ENCODE measurements at regions not wholly inside any gene's neighbourhood (a gene's known extent, or its start where the extent isn't known, plus 50 kb on each side); places are given as distances from the start of the nearest gene placed in this dataset.

DNA sequence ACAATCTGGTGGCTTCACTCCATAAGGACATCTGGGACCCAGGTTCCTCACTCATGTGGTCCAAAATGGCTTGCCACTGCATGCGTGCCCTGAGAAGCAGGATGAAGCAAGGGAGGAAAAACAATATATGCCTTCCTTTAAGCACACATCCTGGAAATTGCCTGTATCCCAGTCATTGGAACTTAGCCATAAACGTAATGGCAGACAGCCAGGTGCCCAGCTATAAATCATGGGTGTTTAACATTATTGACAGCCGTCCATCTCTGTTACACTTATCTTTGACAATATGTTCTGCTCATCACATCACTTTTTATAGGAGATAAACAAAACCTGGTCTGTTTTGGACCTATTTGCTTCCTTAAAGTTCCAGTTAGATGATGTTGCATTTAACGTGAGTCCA is 181.0 kb downstream of the AASDH start:
- TF ChIP-seq, protein P1, sequence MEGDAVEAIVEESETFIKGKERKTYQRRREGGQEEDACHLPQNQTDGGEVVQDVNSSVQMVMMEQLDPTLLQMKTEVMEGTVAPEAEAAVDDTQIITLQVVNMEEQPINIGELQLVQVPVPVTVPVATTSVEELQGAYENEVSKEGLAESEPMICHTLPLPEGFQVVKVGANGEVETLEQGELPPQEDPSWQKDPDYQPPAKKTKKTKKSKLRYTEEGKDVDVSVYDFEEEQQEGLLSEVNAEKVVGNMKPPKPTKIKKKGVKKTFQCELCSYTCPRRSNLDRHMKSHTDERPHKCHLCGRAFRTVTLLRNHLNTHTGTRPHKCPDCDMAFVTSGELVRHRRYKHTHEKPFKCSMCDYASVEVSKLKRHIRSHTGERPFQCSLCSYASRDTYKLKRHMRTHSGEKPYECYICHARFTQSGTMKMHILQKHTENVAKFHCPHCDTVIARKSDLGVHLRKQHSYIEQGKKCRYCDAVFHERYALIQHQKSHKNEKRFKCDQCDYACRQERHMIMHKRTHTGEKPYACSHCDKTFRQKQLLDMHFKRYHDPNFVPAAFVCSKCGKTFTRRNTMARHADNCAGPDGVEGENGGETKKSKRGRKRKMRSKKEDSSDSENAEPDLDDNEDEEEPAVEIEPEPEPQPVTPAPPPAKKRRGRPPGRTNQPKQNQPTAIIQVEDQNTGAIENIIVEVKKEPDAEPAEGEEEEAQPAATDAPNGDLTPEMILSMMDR (IDR thresholded peaks at IDR 0.05) = no peak
- TF ChIP-seq EZH2 (IDR thresholded peaks at IDR 0.05) = no peak
